ENCODE measurements at regions not wholly inside any gene's neighbourhood (a gene's known extent, or its start where the extent isn't known, plus 50 kb on each side); places are given as distances from the start of the nearest gene placed in this dataset.

GRCh38 chr20:23190557-23190956, 104.4 kb upstream of the CD93 start:
- peaks cover 2% of the 10 kb centered on the region for H3K9me3 ChIP-seq (ENCODE audit: severe bottlenecking)
- no peaks in the 10 kb centered on the region for H3K36me3 ChIP-seq (ENCODE audit: low read depth)
- H3K27ac ChIP-seq (ENCODE audit: poor library complexity, severe bottlenecking): no peak overlapping the region
- H3K4me1 ChIP-seq (ENCODE audit: insufficient read depth, poor library complexity, severe bottlenecking): no peaks in the 10 kb centered on the region
- no peak overlapping the region for H3K4me3 ChIP-seq (ENCODE audit: severe bottlenecking)
- no peak for ATAC-seq (ENCODE audit: low read depth)
- no peak for DNase-seq (ENCODE audit: low spot score)
- no peaks in the 10 kb centered on the region for H3K27me3 ChIP-seq (ENCODE audit: insufficient read depth, poor library complexity, severe bottlenecking)
- no peak for TF ChIP-seq CTCF (IDR thresholded peaks at IDR 0.05; ENCODE audit: poor library complexity, severe bottlenecking)

GRCh38 chr20:23189854-23190253, 103.7 kb upstream of the CD93 start:
- DNase-seq (ENCODE audit: low spot score) (no peak), ATAC-seq (ENCODE audit: low read depth) (no peak)
- no peak overlapping the region for H3K27ac ChIP-seq (ENCODE audit: poor library complexity, severe bottlenecking)
- no peaks in the 10 kb centered on the region for H3K36me3 ChIP-seq (ENCODE audit: low read depth)
- no peak overlapping the region for H3K4me3 ChIP-seq (ENCODE audit: severe bottlenecking)
- H3K4me1 ChIP-seq (ENCODE audit: insufficient read depth, poor library complexity, severe bottlenecking): no peaks in the 10 kb centered on the region
- no peaks in the 10 kb centered on the region for H3K27me3 ChIP-seq (ENCODE audit: insufficient read depth, poor library complexity, severe bottlenecking)
- peaks cover 2% of the 10 kb centered on the region for H3K9me3 ChIP-seq (ENCODE audit: severe bottlenecking)
- no peak for TF ChIP-seq CTCF (IDR thresholded peaks at IDR 0.05; ENCODE audit: poor library complexity, severe bottlenecking)

GRCh38 chr20:23189341-23189740, 103.2 kb upstream of the CD93 start:
- no peak for ATAC-seq (ENCODE audit: low read depth)
- H3K36me3 ChIP-seq (ENCODE audit: low read depth): no peaks in the 10 kb centered on the region
- peaks cover 2% of the 10 kb centered on the region for H3K9me3 ChIP-seq (ENCODE audit: severe bottlenecking)
- no peak overlapping the region for H3K27ac ChIP-seq (ENCODE audit: poor library complexity, severe bottlenecking)
- DNase-seq (ENCODE audit: low spot score): no peak
- TF ChIP-seq CTCF (IDR thresholded peaks at IDR 0.05; ENCODE audit: poor library complexity, severe bottlenecking): no peak
- H3K27me3 ChIP-seq (ENCODE audit: insufficient read depth, poor library complexity, severe bottlenecking): no peaks in the 10 kb centered on the region
- H3K4me3 ChIP-seq (ENCODE audit: severe bottlenecking): no peak overlapping the region
- no peaks in the 10 kb centered on the region for H3K4me1 ChIP-seq (ENCODE audit: insufficient read depth, poor library complexity, severe bottlenecking)

GRCh38 chr20:23188377-23189169, 102.4 kb upstream of the CD93 start:
- no peak overlapping the region for H3K27ac ChIP-seq (ENCODE audit: poor library complexity, severe bottlenecking)
- ATAC-seq (ENCODE audit: low read depth): no peak
- no peak for TF ChIP-seq CTCF (IDR thresholded peaks at IDR 0.05; ENCODE audit: poor library complexity, severe bottlenecking)
- H3K4me1 ChIP-seq (ENCODE audit: insufficient read depth, poor library complexity, severe bottlenecking): no peaks in the 10 kb centered on the region
- H3K9me3 ChIP-seq (ENCODE audit: severe bottlenecking): peaks cover 2% of the 10 kb centered on the region
- no peak for DNase-seq (ENCODE audit: low spot score)
- H3K4me3 ChIP-seq (ENCODE audit: severe bottlenecking): no peak overlapping the region
- H3K27me3 ChIP-seq (ENCODE audit: insufficient read depth, poor library complexity, severe bottlenecking): no peaks in the 10 kb centered on the region
- no peaks in the 10 kb centered on the region for H3K36me3 ChIP-seq (ENCODE audit: low read depth)

- TF ChIP-seq CTCF (IDR thresholded peaks at IDR 0.05; ENCODE audit: poor library complexity, severe bottlenecking): no peak
- H3K27ac ChIP-seq (ENCODE audit: poor library complexity, severe bottlenecking): no peak overlapping the region
- H3K4me1 ChIP-seq (ENCODE audit: insufficient read depth, poor library complexity, severe bottlenecking): no peaks in the 10 kb centered on the region
- H3K9me3 ChIP-seq (ENCODE audit: severe bottlenecking): peaks cover 2% of the 10 kb centered on the region
- 0 out of 3 replicates have a peak, but pooled peaks have one; percentile 27 for ATAC-seq (ENCODE audit: low read depth)
- no peak overlapping the region for H3K4me3 ChIP-seq (ENCODE audit: severe bottlenecking)
- no peak for DNase-seq (ENCODE audit: low spot score)
- H3K36me3 ChIP-seq (ENCODE audit: low read depth): no peaks in the 10 kb centered on the region
- H3K27me3 ChIP-seq (ENCODE audit: insufficient read depth, poor library complexity, severe bottlenecking): no peaks in the 10 kb centered on the region
Measured at GRCh38 chr20:23187751-23188150, 101.6 kb upstream of the CD93 start.

Measured in RWPE2 (cell line).